Fibroblast of skin of abdomen (primary cell): ENCODE measurements at regions not wholly inside any gene's neighbourhood (a gene's known extent, or its start where the extent isn't known, plus 50 kb on each side); places are given as distances from the start of the nearest gene placed in this dataset.
"Not testable (repeated sequence)": the region's sequence is repeated elsewhere in the genome, so short reads cannot be mapped to it uniquely, and the experiment has no call there.

Source experiments
- DNase-seq: peaks from one replicate; pipeline ENCODE4 v3.0.0-alpha.2; 2013

GRCh38 chr18:43341014-43341413, 63.7 kb upstream of the SYT4 start:
- no peak for DNase-seq

- DNase-seq, result no peak
Observed at GRCh38 chr18:43350176-43350575, 72.9 kb upstream of the SYT4 start.

DNA sequence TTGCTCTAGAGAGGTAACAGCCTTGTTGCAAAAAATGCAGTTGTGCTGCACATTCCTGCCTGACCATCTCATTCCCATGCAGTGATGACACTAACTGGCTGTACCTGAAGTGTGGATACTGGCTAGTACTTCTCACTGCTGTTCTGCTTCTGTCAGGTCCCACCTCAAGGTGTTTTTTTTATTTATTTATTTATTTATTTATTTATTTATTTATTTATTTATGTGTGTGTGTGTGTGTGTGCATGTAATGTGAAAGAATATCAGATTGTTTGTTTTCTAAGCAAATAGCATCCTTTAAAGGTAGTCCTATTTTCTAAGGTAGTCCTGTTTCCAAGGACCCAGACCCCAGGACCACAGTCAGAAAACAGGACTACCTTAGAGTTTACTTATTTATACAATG, 87.2 kb upstream of the SYT4 start:
- DNase-seq, result no peak

DNA sequence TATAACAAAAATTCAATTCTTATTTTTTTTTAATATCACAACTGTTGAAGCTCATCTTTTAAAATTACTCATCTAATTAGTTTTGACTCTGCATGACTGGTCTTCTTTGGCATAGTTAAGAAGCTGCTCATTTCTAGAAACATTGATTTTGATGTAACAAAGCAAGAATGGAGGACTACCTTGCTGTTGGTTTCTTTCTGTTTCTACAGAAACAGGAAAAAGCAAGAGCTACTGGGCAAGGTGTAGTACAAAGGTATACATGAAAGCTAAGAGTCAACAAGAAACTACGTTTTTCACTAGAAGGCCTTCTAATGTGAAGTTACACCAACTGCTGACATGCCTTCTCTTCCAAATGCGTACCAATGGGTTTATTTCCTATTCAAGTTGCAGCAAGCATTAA, 90.6 kb upstream of the SYT4 start:
- no peak for DNase-seq

DNA sequence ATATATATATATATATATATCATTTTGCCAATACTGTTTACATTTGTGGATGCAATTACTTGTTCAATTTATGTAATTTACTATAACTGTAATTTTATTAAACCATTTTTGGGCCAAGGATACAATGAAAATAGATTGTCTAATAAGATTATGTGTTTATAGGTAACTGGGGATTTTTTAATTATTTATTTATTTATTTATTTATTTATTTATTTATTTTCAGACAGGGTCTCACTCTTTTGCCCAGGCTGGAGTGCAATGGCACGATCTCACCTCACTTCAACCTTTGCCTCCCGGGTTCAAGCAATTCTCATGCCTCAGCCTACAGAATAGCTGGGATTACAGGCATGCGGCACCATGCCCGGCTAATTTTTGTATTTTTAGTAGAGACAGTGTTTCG, 92.0 kb upstream of the SYT4 start:
- DNase-seq, result not testable (repeated sequence)

- DNase-seq, result no peak
Observed at GRCh38 chr18:43372773-43373172, 95.5 kb upstream of the SYT4 start.

DNA sequence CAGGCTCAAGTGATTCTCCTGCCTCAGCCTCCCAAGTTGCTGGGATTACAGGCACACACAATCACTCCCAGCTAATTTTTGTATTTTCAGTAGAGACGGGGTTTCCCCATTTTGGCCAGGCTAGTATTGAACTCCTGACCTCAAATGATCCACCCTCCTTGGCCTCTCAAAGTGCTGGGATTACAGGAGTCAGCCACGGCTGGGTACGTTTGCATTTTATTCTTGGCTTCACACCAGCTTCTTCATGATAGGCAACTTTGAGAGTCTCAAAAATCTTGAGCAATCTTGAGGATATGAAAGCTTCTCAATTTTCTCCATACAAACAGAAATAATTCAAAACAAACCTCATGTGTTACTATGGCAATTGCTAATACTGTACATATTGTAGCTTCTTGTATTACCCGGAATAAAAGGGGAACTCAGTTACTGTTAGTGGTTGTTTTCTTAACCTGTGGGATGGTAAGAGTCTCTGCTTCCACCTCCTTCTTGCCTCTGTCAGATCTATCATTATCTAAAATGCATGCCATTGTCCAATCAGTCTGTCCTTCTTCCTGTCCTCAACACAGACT, 102.9 kb upstream of the SYT4 start:
- DNase-seq, result no peak

GRCh38 chr18:43382641-43383403, 105.5 kb upstream of the SYT4 start:
- no peak for DNase-seq

- DNase-seq, result no peak
Observed at GRCh38 chr18:43389163-43389562, 111.9 kb upstream of the SYT4 start.

- no peak for DNase-seq
Observed at GRCh38 chr18:43392168-43392567, 114.9 kb upstream of the SYT4 start.

GRCh38 chr18:43393174-43393573, 115.9 kb upstream of the SYT4 start:
- peak; percentile 2 for DNase-seq

DNA sequence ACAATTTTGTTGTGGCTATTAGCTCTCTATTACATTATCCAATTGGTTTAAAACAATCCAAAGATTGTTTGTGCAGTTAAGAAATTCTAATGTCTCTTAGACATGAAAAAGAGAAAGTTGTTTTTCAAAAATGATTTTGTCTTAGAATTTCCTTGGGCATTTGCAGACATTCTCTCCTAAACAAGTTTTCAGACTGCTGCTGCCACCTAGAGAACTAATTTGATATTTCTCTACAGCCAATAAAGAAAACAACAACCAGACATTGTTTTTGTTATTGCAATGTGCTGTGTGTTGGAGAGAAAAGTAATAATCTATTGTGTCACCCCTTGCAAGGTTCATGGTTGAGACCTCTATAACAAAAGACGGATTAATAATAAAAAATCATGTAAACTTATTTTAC, 119.0 kb upstream of the SYT4 start:
- DNase-seq, result no peak

- DNase-seq, result no peak
Observed at GRCh38 chr18:43398601-43399000, 121.3 kb upstream of the SYT4 start.

DNA sequence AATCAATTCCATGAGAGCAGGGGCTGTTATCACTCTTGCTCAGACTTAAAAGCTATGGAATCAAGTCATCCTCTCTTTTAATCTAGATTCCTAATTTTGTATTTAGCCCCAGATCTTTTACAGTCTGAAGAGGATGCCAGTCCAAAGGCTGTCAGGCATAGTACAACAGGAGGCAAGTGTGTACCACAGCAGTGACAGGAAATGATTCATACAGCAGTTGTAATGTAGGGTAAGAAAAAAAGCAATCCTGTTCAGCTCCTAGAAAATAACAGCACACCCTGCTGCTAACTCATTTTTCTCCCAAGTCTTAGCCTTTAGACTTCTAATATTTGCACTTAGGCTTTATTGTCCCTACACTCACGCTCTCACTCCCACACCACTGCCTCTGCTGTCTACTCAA, 127.8 kb upstream of the SYT4 start:
- no peak for DNase-seq

- no peak for DNase-seq
Observed at GRCh38 chr18:43414006-43414405, 136.7 kb upstream of the SYT4 start.

- no peak for DNase-seq
Observed at GRCh38 chr18:43420091-43420490, 142.8 kb upstream of the SYT4 start.

DNA sequence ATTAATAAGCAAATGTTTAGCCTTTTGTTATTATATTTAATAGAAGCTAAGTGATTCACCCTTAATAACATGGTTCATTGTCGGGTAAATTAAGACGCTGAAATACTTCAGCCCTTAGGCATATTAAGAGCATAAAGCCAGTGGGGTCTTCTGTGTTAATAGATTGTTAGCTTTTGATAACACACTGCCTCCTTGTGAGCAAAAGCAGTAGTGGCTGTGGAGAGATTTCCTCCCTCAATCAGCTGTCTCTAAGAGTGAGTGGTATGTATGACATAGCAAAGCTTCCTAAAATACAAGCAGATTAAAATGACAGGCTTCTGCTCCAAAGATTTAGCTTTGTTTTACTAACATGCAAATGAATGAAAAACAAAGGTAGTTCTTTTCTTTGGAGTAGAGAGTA, 143.7 kb upstream of the SYT4 start:
- no peak for DNase-seq

DNA sequence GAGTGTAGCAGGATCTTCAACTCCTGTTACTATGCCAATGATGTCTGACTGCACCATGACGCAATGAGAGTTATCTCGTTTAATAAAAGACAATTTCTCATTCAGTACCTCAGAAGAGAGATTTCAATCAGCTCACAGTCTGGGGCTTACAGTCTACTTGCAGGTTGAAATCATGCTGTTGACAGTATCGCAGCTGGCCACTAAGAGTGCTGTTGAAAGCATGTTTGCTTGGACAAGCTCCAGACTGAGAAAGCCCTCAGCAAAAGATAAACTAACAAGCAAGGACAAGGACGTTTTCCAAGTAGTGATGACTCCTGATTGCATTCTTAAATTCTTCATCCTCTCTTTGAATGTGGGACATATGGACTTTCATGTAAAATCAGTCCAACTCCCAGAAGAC, 145.2 kb upstream of the SYT4 start:
- DNase-seq, result no peak

- no peak for DNase-seq
Observed at GRCh38 chr18:43435851-43436250, 158.6 kb upstream of the SYT4 start.

DNA sequence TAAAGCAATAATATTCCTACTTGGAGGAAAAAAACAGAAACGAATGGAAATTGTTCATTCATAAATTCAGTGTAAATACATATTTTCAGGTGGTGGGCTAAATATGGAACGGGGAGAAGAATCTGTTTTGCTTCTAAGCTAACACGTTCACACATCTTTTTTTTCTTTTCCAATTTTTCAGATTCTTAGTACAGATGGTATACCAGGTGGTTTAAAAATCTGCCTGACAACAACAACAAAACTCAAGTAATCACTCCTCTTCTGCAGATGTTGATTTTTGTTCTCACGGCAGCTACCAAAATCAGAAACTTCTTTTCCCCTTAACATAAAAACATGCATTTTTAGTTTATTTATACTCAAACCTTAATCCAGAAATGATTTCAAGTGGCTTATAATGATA, 164.8 kb upstream of the SYT4 start:
- no peak for DNase-seq

DNA sequence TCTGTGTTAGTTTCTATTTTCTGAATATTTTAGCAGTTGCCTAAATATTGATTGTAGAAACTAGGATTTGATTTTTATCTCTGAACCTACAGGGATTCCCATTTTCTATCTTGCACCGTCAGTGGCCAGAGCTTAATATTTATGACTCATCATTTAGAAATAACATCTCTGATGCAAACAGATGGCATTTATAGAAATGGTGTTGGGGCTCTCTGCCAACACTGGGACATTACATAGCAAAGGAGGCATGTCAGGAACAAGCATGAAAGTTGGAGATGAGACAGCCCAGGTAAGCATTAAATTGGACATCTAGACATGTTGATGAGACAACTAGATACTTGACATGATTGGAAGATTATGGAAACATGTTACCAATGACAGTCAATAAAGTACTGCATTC, 165.3 kb upstream of the SYT4 start:
- no peak for DNase-seq

- no peak for DNase-seq
Observed at GRCh38 chr18:43465483-43465882, 188.2 kb upstream of the SYT4 start.

DNA sequence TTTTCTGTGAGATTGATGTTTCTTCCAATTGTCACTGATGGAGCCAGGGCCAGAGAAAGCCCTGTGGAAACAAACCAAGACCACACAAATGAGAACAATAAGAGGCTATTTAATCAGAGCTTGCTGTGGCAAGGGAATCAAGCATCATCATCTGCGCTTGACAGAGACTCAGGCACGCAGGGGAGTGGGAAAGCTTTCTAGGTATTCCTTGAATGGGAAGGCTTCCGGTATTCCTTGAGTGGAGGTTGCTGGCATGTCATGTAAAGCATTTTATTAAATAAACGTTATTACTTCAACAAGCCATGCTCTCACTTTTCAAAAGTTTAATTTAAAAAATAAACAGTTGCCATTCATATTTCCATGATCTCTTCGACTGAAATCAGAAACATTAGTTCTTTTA, 194.6 kb upstream of the SYT4 start:
- no peak for DNase-seq

- no peak for DNase-seq
Observed at GRCh38 chr18:43481069-43481468, 203.8 kb upstream of the SYT4 start.

DNA sequence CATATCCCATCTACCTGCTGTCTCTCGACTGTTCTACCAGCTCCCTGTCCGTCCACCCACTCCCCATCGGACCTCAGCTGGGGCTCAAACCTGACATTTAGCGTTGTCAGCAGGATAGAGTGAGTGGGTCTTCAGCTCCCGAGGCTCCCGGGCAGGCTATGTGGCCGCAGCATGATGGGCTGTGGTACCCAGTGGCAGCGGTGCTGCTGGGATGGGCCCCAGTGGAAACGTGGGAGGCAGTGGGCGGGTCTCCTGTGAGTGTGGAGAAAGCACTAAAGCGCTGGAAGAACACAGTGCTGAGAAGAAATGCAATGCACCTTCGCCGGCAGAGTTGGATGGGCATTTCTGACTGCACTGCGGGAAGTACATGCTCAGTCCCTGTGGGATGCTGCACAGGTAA, 204.8 kb upstream of the SYT4 start:
- DNase-seq, result no peak
